WTC11 (cell line): ENCODE measurements at regions not wholly inside any gene's neighbourhood (a gene's known extent, or its start where the extent isn't known, plus 50 kb on each side); places are given as distances from the start of the nearest gene placed in this dataset.

Experiments
- CTCF ChIP-seq: fragments of 200-600 bp; IDR thresholded peaks from 2 replicates; pipeline ENCODE4 v1.8.0; 2022; ENCODE audit warnings: antibody characterized with exemption
- E2F1 ChIP-seq: sonication (generic); formaldehyde crosslinking; IDR thresholded peaks from 2 replicates; pipeline ENCODE4 v1.8.0; 2022; ENCODE audit warnings: mild to moderate bottlenecking, missing genetic modification reagents
- EMX1 ChIP-seq: fragments of 250-450 bp; sonication (Bioruptor Pico); IDR thresholded peaks from 2 replicates; pipeline ENCODE4 v1.8.0; 2021; ENCODE audit warnings: mild to moderate bottlenecking
- FOXJ3 ChIP-seq: sonication (generic); formaldehyde crosslinking; IDR thresholded peaks from 2 replicates; pipeline ENCODE4 v1.9.0; 2021; ENCODE audit warnings: missing genetic modification reagents, mild to moderate bottlenecking, borderline replicate concordance
- IRF2 ChIP-seq: sonication (generic); formaldehyde crosslinking; IDR thresholded peaks from 2 replicates; pipeline ENCODE4 v1.8.0; 2022; ENCODE audit warnings: low read depth, missing genetic modification reagents, borderline replicate concordance
- JUN ChIP-seq: sonication (generic); formaldehyde crosslinking; IDR thresholded peaks from 2 replicates; pipeline ENCODE4 v1.8.0; 2023; ENCODE audit warnings: mild to moderate bottlenecking, missing genetic modification reagents
- STAT6 ChIP-seq: sonication (generic); formaldehyde crosslinking; conservative IDR thresholded peaks from 2 replicates; pipeline ENCODE4 v1.8.1; 2023; ENCODE audit warnings: mild to moderate bottlenecking, low read depth, missing genetic modification reagents, moderate library complexity
- TEAD4 ChIP-seq: sonication (generic); formaldehyde crosslinking; IDR thresholded peaks from 2 replicates; pipeline ENCODE4 v1.8.0; 2022; ENCODE audit warnings: mild to moderate bottlenecking, missing genetic modification reagents
- ZNF121 ChIP-seq: sonication (generic); formaldehyde crosslinking; IDR thresholded peaks from 2 replicates; pipeline ENCODE4 v1.8.0; 2023; ENCODE audit warnings: missing genetic modification reagents

GRCh38 chr2:16273111-16273510 lies 332.8 kb downstream of the MYCN start:
- TF ChIP-seq CTCF (no peak), TEAD4 (CRISPR knock-in tag) (no peak), E2F1 (no peak), ZNF121 (CRISPR knock-in tag) (no peak), STAT6 (no peak), IRF2 (CRISPR knock-in tag) (no peak), FOXJ3 (CRISPR knock-in tag) (no peak), EMX1 (CRISPR knock-in tag) (no peak), JUN (CRISPR knock-in tag) (no peak)
